Brain microvascular endothelial cell (primary cell): ENCODE measurements at regions not wholly inside any gene's neighbourhood (a gene's known extent, or its start where the extent isn't known, plus 50 kb on each side); places are given as distances from the start of the nearest gene placed in this dataset.

Experiments
- DNase-seq: peaks from one replicate; pipeline ENCODE4 v3.0.0-alpha.2; 2020
- H3K27ac ChIP-seq: fragments of 250-450 bp; sonication (Bioruptor Pico); 2 replicates; pipeline ENCODE4 v1.5.1; 2020; ENCODE audit warnings: mild to moderate bottlenecking, moderate library complexity
- H3K27me3 ChIP-seq: fragments of 250-450 bp; sonication (Bioruptor Pico); replicated peaks from 2 replicates; pipeline ENCODE4 v1.5.1; 2020; ENCODE audit warnings: mild to moderate bottlenecking
- H3K36me3 ChIP-seq: fragments of 250-450 bp; sonication (Bioruptor Pico); replicated peaks from 2 replicates; pipeline ENCODE4 v1.5.1; 2020; ENCODE audit warnings: mild to moderate bottlenecking
- H3K4me3 ChIP-seq: 2 replicates; pipeline ENCODE4 v1.5.1; 2011; ENCODE audit warnings: low read depth, mild to moderate bottlenecking, control low read depth, low read length, moderate library complexity
- in situ Hi-C: cut with HindIII; loops from 2 replicates; pipeline ENCODE4 v1.10.0; 2017; ENCODE audit warnings: low sequenced_read_pairs, low pct_ligation_motif_present
- TF ChIP-seq, protein P1 (sequence below): IDR thresholded peaks from 2 replicates; pipeline ENCODE4 v1.5.1; 2011; ENCODE audit warnings: low read depth, mild to moderate bottlenecking, moderate library complexity, low read length, control low read depth, inconsistent platforms; ENCODE audit errors: missing control alignments

DNA sequence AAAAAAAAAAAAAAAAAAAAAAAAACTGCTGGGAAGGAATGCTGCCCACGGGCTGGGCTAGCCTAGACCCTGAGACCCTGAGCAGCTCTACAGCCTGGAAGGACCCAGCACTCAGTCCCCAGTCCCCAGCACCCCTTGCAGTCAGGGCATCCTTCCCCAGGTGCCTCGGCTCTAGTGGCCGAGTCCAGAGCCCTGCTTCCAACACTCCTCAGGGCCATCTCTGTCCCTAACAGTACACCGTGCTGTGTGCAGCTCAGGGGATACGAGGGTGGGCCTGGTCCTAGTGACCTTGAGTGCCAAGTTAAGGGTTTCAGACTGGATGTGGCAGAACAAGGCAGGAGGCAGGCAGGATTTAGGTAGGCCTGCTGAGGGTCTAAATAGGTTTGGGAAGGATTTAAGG lies 50.2 kb upstream of the LRP8 start:
- in situ Hi-C loops = no loop called here
- TF ChIP-seq, protein P1, sequence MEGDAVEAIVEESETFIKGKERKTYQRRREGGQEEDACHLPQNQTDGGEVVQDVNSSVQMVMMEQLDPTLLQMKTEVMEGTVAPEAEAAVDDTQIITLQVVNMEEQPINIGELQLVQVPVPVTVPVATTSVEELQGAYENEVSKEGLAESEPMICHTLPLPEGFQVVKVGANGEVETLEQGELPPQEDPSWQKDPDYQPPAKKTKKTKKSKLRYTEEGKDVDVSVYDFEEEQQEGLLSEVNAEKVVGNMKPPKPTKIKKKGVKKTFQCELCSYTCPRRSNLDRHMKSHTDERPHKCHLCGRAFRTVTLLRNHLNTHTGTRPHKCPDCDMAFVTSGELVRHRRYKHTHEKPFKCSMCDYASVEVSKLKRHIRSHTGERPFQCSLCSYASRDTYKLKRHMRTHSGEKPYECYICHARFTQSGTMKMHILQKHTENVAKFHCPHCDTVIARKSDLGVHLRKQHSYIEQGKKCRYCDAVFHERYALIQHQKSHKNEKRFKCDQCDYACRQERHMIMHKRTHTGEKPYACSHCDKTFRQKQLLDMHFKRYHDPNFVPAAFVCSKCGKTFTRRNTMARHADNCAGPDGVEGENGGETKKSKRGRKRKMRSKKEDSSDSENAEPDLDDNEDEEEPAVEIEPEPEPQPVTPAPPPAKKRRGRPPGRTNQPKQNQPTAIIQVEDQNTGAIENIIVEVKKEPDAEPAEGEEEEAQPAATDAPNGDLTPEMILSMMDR = no peak

GRCh38 chr1:53378932-53379661 lies 51.2 kb upstream of the LRP8 start:
- no peak for DNase-seq

More for the DNA sequence above, 50.2 kb upstream of the LRP8 start:
- no peaks in the 10 kb centered on the region for H3K36me3 ChIP-seq
- H3K4me3 ChIP-seq = no peak overlapping the region
- no peaks in the 10 kb centered on the region for H3K27me3 ChIP-seq
- DNase-seq = no peak
- H3K27ac ChIP-seq = no peak overlapping the region

GRCh38 chr1:53379662-53380002 lies 51.8 kb upstream of the LRP8 start:
- no peaks in the 10 kb centered on the region for H3K27me3 ChIP-seq
- no peak overlapping the region for H3K4me3 ChIP-seq
- no peak overlapping the region for H3K27ac ChIP-seq
- DNase-seq = no peak
- no peaks in the 10 kb centered on the region for H3K36me3 ChIP-seq
- TF ChIP-seq, protein P1 = no peak
- in situ Hi-C loops = no loop called here

More at GRCh38 chr1:53378932-53379661, 51.2 kb upstream of the LRP8 start:
- in situ Hi-C loops = no loop called here
- no peak overlapping the region for H3K4me3 ChIP-seq
- no peak overlapping the region for H3K27ac ChIP-seq
- H3K27me3 ChIP-seq = no peaks in the 10 kb centered on the region
- H3K36me3 ChIP-seq = no peaks in the 10 kb centered on the region
- TF ChIP-seq, protein P1 = no peak

DNA sequence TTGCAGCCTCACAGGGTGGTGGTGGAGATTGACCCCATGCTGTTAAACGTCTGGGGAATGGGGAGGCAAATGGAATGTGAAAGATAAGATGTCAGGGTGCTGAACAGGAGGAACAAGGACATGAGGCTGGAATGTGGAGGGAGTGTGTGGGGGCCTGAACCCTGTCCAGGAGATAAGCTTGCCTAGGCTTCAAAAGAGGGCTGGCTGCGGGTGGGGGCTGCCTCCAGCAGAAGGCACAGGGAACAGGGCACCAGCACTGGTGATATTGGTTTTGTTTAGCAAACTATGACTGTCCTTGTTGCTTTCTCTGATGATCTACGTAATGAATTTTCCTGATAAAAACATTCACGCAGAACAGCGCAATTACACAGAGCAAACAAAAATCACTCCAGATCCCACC lies 52.4 kb upstream of the LRP8 start:
- Histone ChIP-seq H3K27me3 (no peaks in the 10 kb centered on the region), H3K4me3 (no peak overlapping the region), H3K27ac (no peak overlapping the region), H3K36me3 (no peaks in the 10 kb centered on the region)
- no peak for DNase-seq
- in situ Hi-C loops = no loop called here
- TF ChIP-seq, protein P1 = no peak

GRCh38 chr1:53381790-53382401 lies 54.0 kb upstream of the LRP8 start:
- Histone ChIP-seq H3K27ac (no peak overlapping the region), H3K4me3 (no peak overlapping the region), H3K36me3 (no peaks in the 10 kb centered on the region), H3K27me3 (no peaks in the 10 kb centered on the region)
- DNase-seq = peak; percentile 69
- TF ChIP-seq, protein P1 = no peak
- in situ Hi-C loops = no loop called here
